Activated CD4-positive, alpha-beta memory T cell treated with anti-CD3 and anti-CD28 coated beads for 36 hours (primary cell): ENCODE measurements at regions not wholly inside any gene's neighbourhood (a gene's known extent, or its start where the extent isn't known, plus 50 kb on each side); places are given as distances from the start of the nearest gene placed in this dataset.
A peak's percentile ranks its signal among the peaks of the same experiment; 100 is the strongest.

Source experiments
- CTCF ChIA-PET: fragments of 350-600 bp; sonication (Branson Sonifier 250); formaldehyde crosslinking; loops from one replicate; lab custom pipeline; 2021; ENCODE audit warnings: antibody characterized with exemption, inconsistent platforms; lab: Charles Lee
- POLR2A ChIA-PET: fragments of 350-600 bp; sonication (Branson Sonifier 250); formaldehyde crosslinking; loops from one replicate; lab custom pipeline; 2021; ENCODE audit warnings: antibody characterized with exemption; lab: Charles Lee
- DNase-seq: peaks from one replicate; pipeline ENCODE4 v3.0.0-alpha.2; 2020
- H3K27ac Mint-ChIP-seq: one replicate; pipeline ENCODE4 v1.8.0; 2021; ENCODE audit warnings: mixed read lengths
- H3K27me3 Mint-ChIP-seq: one replicate; pipeline ENCODE4 v1.8.0; 2021; ENCODE audit warnings: mixed read lengths
- H3K36me3 Mint-ChIP-seq: one replicate; pipeline ENCODE4 v1.8.0; 2021; ENCODE audit warnings: mixed read lengths
- H3K4me1 Mint-ChIP-seq: one replicate; pipeline ENCODE4 v1.8.0; 2021; ENCODE audit warnings: low read depth, mixed read lengths
- H3K4me3 Mint-ChIP-seq: one replicate; pipeline ENCODE4 v1.8.0; 2021; ENCODE audit warnings: mild to moderate bottlenecking, mixed read lengths
- H3K9me3 Mint-ChIP-seq: one replicate; pipeline ENCODE4 v1.8.0; 2021; ENCODE audit warnings: mixed read lengths
- intact Hi-C: fragments of 100-400 bp; cut with micrococcal nuclease; formaldehyde crosslinking; loops from one replicate; pipeline ENCODE4 v1.15.1; 2023

GRCh38 chr14:96617635-96618034, 115.5 kb downstream of the PAPOLA start:
- H3K36me3 Mint-ChIP-seq = no peaks in the 10 kb centered on the region
- H3K27me3 Mint-ChIP-seq = peaks cover 23% of the 10 kb centered on the region
- POLR2A ChIA-PET = no interaction called here
- H3K27ac Mint-ChIP-seq = no peak overlapping the region
- CTCF ChIA-PET = no interaction called here
- H3K4me3 Mint-ChIP-seq = no peak overlapping the region
- H3K4me1 Mint-ChIP-seq = no peaks in the 10 kb centered on the region
- intact Hi-C loops = no loop called here
- no peak for DNase-seq
- no peaks in the 10 kb centered on the region for H3K9me3 Mint-ChIP-seq

- Mint-ChIP-seq H3K27ac (no peak overlapping the region), H3K36me3 (no peaks in the 10 kb centered on the region), H3K4me3 (no peak overlapping the region), H3K9me3 (no peaks in the 10 kb centered on the region), H3K4me1 (no peaks in the 10 kb centered on the region), H3K27me3 (peaks cover 14% of the 10 kb centered on the region)
- intact Hi-C loops = no loop called here
- CTCF ChIA-PET = no interaction called here
- no peak for DNase-seq
- POLR2A ChIA-PET = no interaction called here
Measured at GRCh38 chr14:96622926-96623325, 120.7 kb downstream of the PAPOLA start.

GRCh38 chr14:96623676-96624484, 121.7 kb downstream of the PAPOLA start:
- no peaks in the 10 kb centered on the region for H3K4me1 Mint-ChIP-seq
- H3K36me3 Mint-ChIP-seq = no peaks in the 10 kb centered on the region

GRCh38 chr14:96624661-96625425, 122.7 kb downstream of the PAPOLA start:
- H3K27me3 Mint-ChIP-seq = peaks cover 14% of the 10 kb centered on the region
- no peaks in the 10 kb centered on the region for H3K9me3 Mint-ChIP-seq
- CTCF ChIA-PET = interaction anchor here (2.2 kb wide), 1 partner anchor 116 kb away, joined by 7 read pairs; no protein-coding TSS in a partner anchor
- intact Hi-C loops = no loop called here
- no peaks in the 10 kb centered on the region for H3K4me1 Mint-ChIP-seq
- H3K36me3 Mint-ChIP-seq = no peaks in the 10 kb centered on the region
- no peak for DNase-seq
- POLR2A ChIA-PET = no interaction called here
- no peak overlapping the region for H3K27ac Mint-ChIP-seq
- H3K4me3 Mint-ChIP-seq = no peak overlapping the region

More at GRCh38 chr14:96623676-96624484, 121.7 kb downstream of the PAPOLA start:
- Mint-ChIP-seq H3K27ac (no peak overlapping the region), H3K9me3 (no peaks in the 10 kb centered on the region), H3K27me3 (peaks cover 14% of the 10 kb centered on the region), H3K4me3 (no peak overlapping the region)
- intact Hi-C loops = no loop called here
- DNase-seq = no peak
- ChIA-PET POLR2A (no interaction called here), CTCF (interaction anchor here (2.2 kb wide), 1 partner anchor 117 kb away, joined by 7 read pairs; no protein-coding TSS in a partner anchor)

GRCh38 chr14:96625426-96625985, 123.3 kb downstream of the PAPOLA start:
- Mint-ChIP-seq H3K27me3 (peaks cover 14% of the 10 kb centered on the region), H3K27ac (no peak overlapping the region), H3K36me3 (no peaks in the 10 kb centered on the region), H3K9me3 (no peaks in the 10 kb centered on the region), H3K4me1 (no peaks in the 10 kb centered on the region), H3K4me3 (no peak overlapping the region)
- intact Hi-C loops = no loop called here
- ChIA-PET POLR2A (no interaction called here), CTCF (interaction anchor here (2.2 kb wide), 1 partner anchor 115 kb away, joined by 7 read pairs; no protein-coding TSS in a partner anchor)
- DNase-seq = no peak

GRCh38 chr14:96626121-96626768, 124.1 kb downstream of the PAPOLA start:
- no peaks in the 10 kb centered on the region for H3K9me3 Mint-ChIP-seq
- DNase-seq = no peak
- H3K4me3 Mint-ChIP-seq = no peak overlapping the region
- POLR2A ChIA-PET = no interaction called here
- CTCF ChIA-PET = no interaction called here
- no peak overlapping the region for H3K27ac Mint-ChIP-seq
- intact Hi-C loops = no loop called here
- no peaks in the 10 kb centered on the region for H3K4me1 Mint-ChIP-seq
- peaks cover 12% of the 10 kb centered on the region for H3K27me3 Mint-ChIP-seq
- H3K36me3 Mint-ChIP-seq = no peaks in the 10 kb centered on the region

- ChIA-PET CTCF (no interaction called here), POLR2A (no interaction called here)
- H3K4me1 Mint-ChIP-seq = no peaks in the 10 kb centered on the region
- H3K4me3 Mint-ChIP-seq = no peak overlapping the region
- peak; percentile 46 for DNase-seq
- no peaks in the 10 kb centered on the region for H3K9me3 Mint-ChIP-seq
- H3K27ac Mint-ChIP-seq = no peak overlapping the region
- no peaks in the 10 kb centered on the region for H3K36me3 Mint-ChIP-seq
- intact Hi-C loops = no loop called here
- H3K27me3 Mint-ChIP-seq = peaks cover 12% of the 10 kb centered on the region
Measured at GRCh38 chr14:96626916-96627315, 124.7 kb downstream of the PAPOLA start.

- Mint-ChIP-seq H3K27me3 (peaks cover 12% of the 10 kb centered on the region), H3K9me3 (no peaks in the 10 kb centered on the region), H3K4me1 (no peaks in the 10 kb centered on the region), H3K27ac (no peak overlapping the region), H3K4me3 (no peak overlapping the region), H3K36me3 (no peaks in the 10 kb centered on the region)
- intact Hi-C loops = no loop called here
- ChIA-PET CTCF (no interaction called here), POLR2A (no interaction called here)
- no peak for DNase-seq
Measured at GRCh38 chr14:96627386-96627785, 125.2 kb downstream of the PAPOLA start.

- CTCF ChIA-PET = no interaction called here
- no peaks in the 10 kb centered on the region for H3K4me1 Mint-ChIP-seq
- H3K4me3 Mint-ChIP-seq = no peak overlapping the region
Measured at GRCh38 chr14:96627811-96628775, 125.9 kb downstream of the PAPOLA start.

GRCh38 chr14:96629082-96629481, 126.9 kb downstream of the PAPOLA start:
- no peaks in the 10 kb centered on the region for H3K36me3 Mint-ChIP-seq
- no peak overlapping the region for H3K27ac Mint-ChIP-seq
- intact Hi-C loops = no loop called here
- H3K27me3 Mint-ChIP-seq = peaks cover 7% of the 10 kb centered on the region
- no peaks in the 10 kb centered on the region for H3K9me3 Mint-ChIP-seq
- H3K4me3 Mint-ChIP-seq = no peak overlapping the region
- no peak for DNase-seq
- POLR2A ChIA-PET = no interaction called here
- CTCF ChIA-PET = no interaction called here
- H3K4me1 Mint-ChIP-seq = no peaks in the 10 kb centered on the region

More at GRCh38 chr14:96627811-96628775, 125.9 kb downstream of the PAPOLA start:
- H3K9me3 Mint-ChIP-seq = no peaks in the 10 kb centered on the region
- intact Hi-C loops = no loop called here
- H3K27ac Mint-ChIP-seq = no peak overlapping the region
- H3K36me3 Mint-ChIP-seq = no peaks in the 10 kb centered on the region
- peaks cover 7% of the 10 kb centered on the region for H3K27me3 Mint-ChIP-seq
- POLR2A ChIA-PET = no interaction called here
- no peak for DNase-seq

GRCh38 chr14:96629558-96630222, 127.5 kb downstream of the PAPOLA start:
- no peaks in the 10 kb centered on the region for H3K36me3 Mint-ChIP-seq
- no peak for DNase-seq
- POLR2A ChIA-PET = interaction anchor here (0.5 kb wide), 1 partner anchor 81 kb away, joined by 3 read pairs; no protein-coding TSS in a partner anchor
- H3K9me3 Mint-ChIP-seq = no peaks in the 10 kb centered on the region
- no peaks in the 10 kb centered on the region for H3K4me1 Mint-ChIP-seq
- intact Hi-C loops = no loop called here
- H3K27me3 Mint-ChIP-seq = peaks cover 7% of the 10 kb centered on the region
- H3K27ac Mint-ChIP-seq = no peak overlapping the region
- no peak overlapping the region for H3K4me3 Mint-ChIP-seq
- CTCF ChIA-PET = no interaction called here
